Neural cell (in vitro differentiated cells): ENCODE measurements at regions not wholly inside any gene's neighbourhood (a gene's known extent, or its start where the extent isn't known, plus 50 kb on each side); places are given as distances from the start of the nearest gene placed in this dataset.

Source experiments
- H2AFZ ChIP-seq: fragments of 200-600, 300-800 bp; sonication (generic), shearing (Covaris generic); 2 replicates; pipeline ENCODE4 v1.6.0; 2014; ENCODE audit warnings: low read depth, mild to moderate bottlenecking, antibody characterized with exemption, low read length, moderate library complexity
- H3F3A ChIP-seq: fragments of 200-600 bp; shearing (Covaris generic); 2 replicates; pipeline ENCODE4 v1.6.1; 2016; ENCODE audit warnings: mild to moderate bottlenecking, moderate library complexity, mixed read lengths, antibody characterized with exemption, low read length; ENCODE audit not compliant: insufficient read depth, poor library complexity, severe bottlenecking
- H3K27ac ChIP-seq: fragments of 200-600, 300-800 bp; sonication (generic), shearing (Covaris generic); 2 replicates; pipeline ENCODE4 v1.5.1; 2014; ENCODE audit warnings: mild to moderate bottlenecking, low read length, moderate library complexity
- H3K27me3 ChIP-seq: fragments of 300-800, 200-600 bp; sonication (generic), shearing (Covaris generic); 2 replicates; pipeline ENCODE4 v1.6.0; 2014; ENCODE audit warnings: mild to moderate bottlenecking, low read depth, low read length, moderate library complexity; ENCODE audit not compliant: insufficient read depth
- H3K36me3 ChIP-seq: fragments of 300-800, 200-600 bp; sonication (generic), shearing (Covaris generic); 2 replicates; pipeline ENCODE4 v1.5.1; 2014; ENCODE audit warnings: mild to moderate bottlenecking, antibody characterized with exemption, low read length, moderate library complexity; ENCODE audit not compliant: insufficient read depth
- H3K4me2 ChIP-seq: fragments of 300-800, 200-600 bp; sonication (generic), shearing (Covaris generic); 2 replicates; pipeline ENCODE4 v1.6.0; 2014; ENCODE audit warnings: mild to moderate bottlenecking, low read length
- H3K4me3 ChIP-seq: fragments of 300-800, 200-600 bp; sonication (generic), shearing (Covaris generic); 2 replicates; pipeline ENCODE4 v1.5.1; 2014; ENCODE audit warnings: mild to moderate bottlenecking, low read length, moderate library complexity
- H3K79me2 ChIP-seq: fragments of 200-600 bp; shearing (Covaris generic); replicated peaks from 2 replicates; pipeline ENCODE4 v1.6.0; 2014; ENCODE audit warnings: mild to moderate bottlenecking, low read length, moderate library complexity; ENCODE audit not compliant: insufficient read depth
- H3K9ac ChIP-seq: fragments of 300-800, 200-600 bp; sonication (generic), shearing (Covaris generic); 2 replicates; pipeline ENCODE4 v1.6.1; 2016; ENCODE audit warnings: mild to moderate bottlenecking, low read length, mixed read lengths
- H3K9me2 ChIP-seq: fragments of 200-600 bp; shearing (Covaris generic); 2 replicates; pipeline ENCODE4 v1.6.1; 2016; ENCODE audit warnings: mild to moderate bottlenecking, low read length, mixed read lengths; ENCODE audit not compliant: insufficient read depth
- H3K9me3 ChIP-seq: fragments of 200-600, 300-800 bp; sonication (generic), shearing (Covaris generic); 2 replicates; pipeline ENCODE4 v1.6.1; 2016; ENCODE audit warnings: mild to moderate bottlenecking, mixed run types, low read length, moderate library complexity, mixed read lengths
- H4K20me1 ChIP-seq: fragments of 200-600 bp; shearing (Covaris generic); 2 replicates; pipeline ENCODE4 v1.6.1; 2016; ENCODE audit warnings: mild to moderate bottlenecking, mixed run types; ENCODE audit not compliant: insufficient read depth
- EP300 ChIP-seq: fragments of 450-650 bp; conservative IDR thresholded peaks from 2 replicates; pipeline ENCODE4 v1.6.1; 2014; ENCODE audit warnings: antibody characterized with exemption, mild to moderate bottlenecking, moderate library complexity; ENCODE audit not compliant: poor library complexity, severe bottlenecking
- EZH2 ChIP-seq: fragments of 200-600, 300-800 bp; shearing (Covaris generic), sonication (generic); IDR thresholded peaks from 2 replicates; pipeline ENCODE4 v1.6.1; 2014; ENCODE audit warnings: antibody characterized with exemption, low read length, borderline replicate concordance, mild to moderate bottlenecking; ENCODE audit not compliant: insufficient read depth, poor library complexity, severe bottlenecking
- MXI1 ChIP-seq: fragments of 450-650 bp; conservative IDR thresholded peaks from 2 replicates; pipeline ENCODE4 v1.6.1; 2014; ENCODE audit warnings: antibody characterized with exemption, mild to moderate bottlenecking; ENCODE audit not compliant: poor library complexity, severe bottlenecking
- POLR2AphosphoS5 ChIP-seq: IDR thresholded peaks from 2 replicates; pipeline ENCODE4 v1.6.1; 2012
- RAD21 ChIP-seq: fragments of 450-650 bp; conservative IDR thresholded peaks from 2 replicates; pipeline ENCODE4 v1.6.1; 2014; ENCODE audit warnings: antibody characterized with exemption, mild to moderate bottlenecking, moderate library complexity
- SMC3 ChIP-seq: fragments of 450-650 bp; conservative IDR thresholded peaks from 2 replicates; pipeline ENCODE4 v1.6.1; 2014; ENCODE audit warnings: antibody characterized with exemption, mild to moderate bottlenecking, moderate library complexity; ENCODE audit not compliant: poor library complexity
- TAF1 ChIP-seq: IDR thresholded peaks from 2 replicates; pipeline ENCODE4 v1.6.1; 2012; ENCODE audit warnings: low read depth
- TF ChIP-seq, protein P1 (sequence below): IDR thresholded peaks from 2 replicates; pipeline ENCODE4 v1.6.1; 2012; ENCODE audit warnings: borderline replicate concordance
- TF ChIP-seq, protein P2 (sequence below): fragments of 450-650 bp; IDR thresholded peaks from 2 replicates; pipeline ENCODE4 v1.5.1; 2014; ENCODE audit warnings: antibody characterized with exemption, mild to moderate bottlenecking, moderate library complexity; ENCODE audit not compliant: poor library complexity, severe bottlenecking

DNA sequence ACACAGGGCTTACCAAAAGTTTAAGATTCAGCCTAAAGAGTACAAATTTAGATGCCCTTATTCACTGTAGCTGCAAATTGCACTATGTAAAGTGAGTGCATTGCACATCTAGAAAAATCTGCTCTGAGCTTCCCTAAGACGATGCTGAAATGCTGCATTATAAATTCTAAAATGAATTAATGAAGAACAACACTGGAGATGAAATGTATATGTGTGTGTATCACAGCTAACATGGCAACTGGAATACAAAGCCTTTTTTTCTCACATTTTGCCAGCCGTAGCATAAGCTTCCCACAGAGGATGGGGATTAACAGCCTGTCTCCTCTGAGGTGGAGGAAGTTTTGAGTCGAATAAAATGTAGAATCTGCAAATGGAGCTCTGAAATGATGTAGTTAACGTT, 338.3 kb upstream of the ZEB2 start (continued):
- TF ChIP-seq, protein P1, sequence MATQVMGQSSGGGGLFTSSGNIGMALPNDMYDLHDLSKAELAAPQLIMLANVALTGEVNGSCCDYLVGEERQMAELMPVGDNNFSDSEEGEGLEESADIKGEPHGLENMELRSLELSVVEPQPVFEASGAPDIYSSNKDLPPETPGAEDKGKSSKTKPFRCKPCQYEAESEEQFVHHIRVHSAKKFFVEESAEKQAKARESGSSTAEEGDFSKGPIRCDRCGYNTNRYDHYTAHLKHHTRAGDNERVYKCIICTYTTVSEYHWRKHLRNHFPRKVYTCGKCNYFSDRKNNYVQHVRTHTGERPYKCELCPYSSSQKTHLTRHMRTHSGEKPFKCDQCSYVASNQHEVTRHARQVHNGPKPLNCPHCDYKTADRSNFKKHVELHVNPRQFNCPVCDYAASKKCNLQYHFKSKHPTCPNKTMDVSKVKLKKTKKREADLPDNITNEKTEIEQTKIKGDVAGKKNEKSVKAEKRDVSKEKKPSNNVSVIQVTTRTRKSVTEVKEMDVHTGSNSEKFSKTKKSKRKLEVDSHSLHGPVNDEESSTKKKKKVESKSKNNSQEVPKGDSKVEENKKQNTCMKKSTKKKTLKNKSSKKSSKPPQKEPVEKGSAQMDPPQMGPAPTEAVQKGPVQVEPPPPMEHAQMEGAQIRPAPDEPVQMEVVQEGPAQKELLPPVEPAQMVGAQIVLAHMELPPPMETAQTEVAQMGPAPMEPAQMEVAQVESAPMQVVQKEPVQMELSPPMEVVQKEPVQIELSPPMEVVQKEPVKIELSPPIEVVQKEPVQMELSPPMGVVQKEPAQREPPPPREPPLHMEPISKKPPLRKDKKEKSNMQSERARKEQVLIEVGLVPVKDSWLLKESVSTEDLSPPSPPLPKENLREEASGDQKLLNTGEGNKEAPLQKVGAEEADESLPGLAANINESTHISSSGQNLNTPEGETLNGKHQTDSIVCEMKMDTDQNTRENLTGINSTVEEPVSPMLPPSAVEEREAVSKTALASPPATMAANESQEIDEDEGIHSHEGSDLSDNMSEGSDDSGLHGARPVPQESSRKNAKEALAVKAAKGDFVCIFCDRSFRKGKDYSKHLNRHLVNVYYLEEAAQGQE = no peak
- no peak for TF ChIP-seq TAF1
- no peak for TF ChIP-seq RAD21

DNA sequence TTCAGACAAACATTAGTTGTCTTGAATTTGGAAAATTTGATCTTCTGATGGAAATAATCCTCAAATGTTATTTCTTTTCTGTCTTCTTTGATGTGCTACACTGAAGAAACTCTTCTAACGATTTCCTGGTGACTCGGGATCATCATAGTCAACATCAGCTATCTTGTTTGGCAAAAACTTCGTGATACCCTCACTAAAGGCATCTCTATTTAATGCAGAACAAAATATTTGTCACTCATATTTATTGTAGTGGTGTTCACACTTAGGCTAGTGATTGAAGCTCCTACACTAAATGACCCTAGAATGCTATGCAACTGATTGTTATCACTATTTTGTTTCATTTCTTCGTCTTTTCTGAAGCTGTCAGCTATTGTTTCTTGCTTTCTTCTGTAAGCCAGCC, 334.7 kb upstream of the ZEB2 start:
- no peak overlapping the region for H3K4me2 ChIP-seq
- H3K27ac ChIP-seq = no peak overlapping the region
- H3K79me2 ChIP-seq = no peaks in the 10 kb centered on the region
- H3F3A ChIP-seq = no peaks in the 10 kb centered on the region
- H3K9ac ChIP-seq = no peak overlapping the region
- peaks cover 7% of the 10 kb centered on the region for H3K9me3 ChIP-seq
- TF ChIP-seq EZH2 (no peak), SMC3 (no peak), MXI1 (no peak), TAF1 (no peak), EP300 (no peak), RAD21 (no peak), POLR2AphosphoS5 (no peak)
- TF ChIP-seq, protein P1 = no peak
- TF ChIP-seq, protein P2, sequence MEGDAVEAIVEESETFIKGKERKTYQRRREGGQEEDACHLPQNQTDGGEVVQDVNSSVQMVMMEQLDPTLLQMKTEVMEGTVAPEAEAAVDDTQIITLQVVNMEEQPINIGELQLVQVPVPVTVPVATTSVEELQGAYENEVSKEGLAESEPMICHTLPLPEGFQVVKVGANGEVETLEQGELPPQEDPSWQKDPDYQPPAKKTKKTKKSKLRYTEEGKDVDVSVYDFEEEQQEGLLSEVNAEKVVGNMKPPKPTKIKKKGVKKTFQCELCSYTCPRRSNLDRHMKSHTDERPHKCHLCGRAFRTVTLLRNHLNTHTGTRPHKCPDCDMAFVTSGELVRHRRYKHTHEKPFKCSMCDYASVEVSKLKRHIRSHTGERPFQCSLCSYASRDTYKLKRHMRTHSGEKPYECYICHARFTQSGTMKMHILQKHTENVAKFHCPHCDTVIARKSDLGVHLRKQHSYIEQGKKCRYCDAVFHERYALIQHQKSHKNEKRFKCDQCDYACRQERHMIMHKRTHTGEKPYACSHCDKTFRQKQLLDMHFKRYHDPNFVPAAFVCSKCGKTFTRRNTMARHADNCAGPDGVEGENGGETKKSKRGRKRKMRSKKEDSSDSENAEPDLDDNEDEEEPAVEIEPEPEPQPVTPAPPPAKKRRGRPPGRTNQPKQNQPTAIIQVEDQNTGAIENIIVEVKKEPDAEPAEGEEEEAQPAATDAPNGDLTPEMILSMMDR = no peak
- no peaks in the 10 kb centered on the region for H4K20me1 ChIP-seq
- no peak overlapping the region for H3K4me3 ChIP-seq
- H3K27me3 ChIP-seq = no peaks in the 10 kb centered on the region
- no peak overlapping the region for H2AFZ ChIP-seq
- no peaks in the 10 kb centered on the region for H3K9me2 ChIP-seq
- no peaks in the 10 kb centered on the region for H3K36me3 ChIP-seq
